ENCODE measurements at regions not wholly inside any gene's neighbourhood (a gene's known extent, or its start where the extent isn't known, plus 50 kb on each side); places are given as distances from the start of the nearest gene placed in this dataset.

GRCh38 chr2:217222309-217222910, 362.5 kb upstream of the TNP1 start:
- peak; percentile 78 for FAIRE-seq
- DNase-seq (ENCODE audit: insufficient read length, low spot score), result no peak
- TF ChIP-seq TAF1 (IDR thresholded peaks at IDR 0.05; ENCODE audit: low read depth, low read length), result no peak
- 0 out of 2 replicates have a peak, but pooled peaks have one; percentile 22 for TF ChIP-seq POLR2A (IDR thresholded peaks at IDR 0.05; ENCODE audit: low read depth, low read length)
- peak; percentile 99 for TF ChIP-seq SPI1 (IDR thresholded peaks at IDR 0.05; ENCODE audit: low read depth, low read length)
- no peak for TF ChIP-seq PAX5 (IDR thresholded peaks at IDR 0.05; ENCODE audit: insufficient read depth, low read length, severe bottlenecking)
- TF ChIP-seq POLR2AphosphoS5 (IDR thresholded peaks at IDR 0.05; ENCODE audit: low read depth, low read length), result peak; percentile 33; the same call in 1 of the 2 replicates
- peak; percentile 44; the same call in 1 of the 2 replicates for TF ChIP-seq POU2F2 (IDR thresholded peaks at IDR 0.05; ENCODE audit: low read depth, low read length)

GRCh38 chr2:217220228-217221013, 360.6 kb upstream of the TNP1 start:
- DNase-seq (ENCODE audit: insufficient read length, low spot score), result no peak
- peak; percentile 87 for FAIRE-seq
- TF ChIP-seq SPI1 (IDR thresholded peaks at IDR 0.05; ENCODE audit: low read depth, low read length) (peak; percentile 53), POLR2AphosphoS5 (IDR thresholded peaks at IDR 0.05; ENCODE audit: low read depth, low read length) (no peak)

GRCh38 chr2:217219164-217219520, 359.3 kb upstream of the TNP1 start:
- DNase-seq (ENCODE audit: insufficient read length, low spot score), result no peak
- no peak for FAIRE-seq
- no peak for TF ChIP-seq SPI1 (IDR thresholded peaks at IDR 0.05; ENCODE audit: low read depth, low read length)
- no peak for TF ChIP-seq POU2F2 (IDR thresholded peaks at IDR 0.05; ENCODE audit: low read depth, low read length)
- no peak for TF ChIP-seq PAX5 (IDR thresholded peaks at IDR 0.05; ENCODE audit: insufficient read depth, low read length, severe bottlenecking)
- no peak for TF ChIP-seq POLR2A (IDR thresholded peaks at IDR 0.05; ENCODE audit: low read depth, low read length)
- TF ChIP-seq TAF1 (IDR thresholded peaks at IDR 0.05; ENCODE audit: low read depth, low read length), result no peak
- TF ChIP-seq POLR2AphosphoS5 (IDR thresholded peaks at IDR 0.05; ENCODE audit: low read depth, low read length), result no peak

- DNase-seq (ENCODE audit: insufficient read length, low spot score) (no peak), FAIRE-seq (peak; percentile 95)
- TF ChIP-seq SPI1 (IDR thresholded peaks at IDR 0.05; ENCODE audit: low read depth, low read length) (peak; percentile 98), TAF1 (IDR thresholded peaks at IDR 0.05; ENCODE audit: low read depth, low read length) (peak; percentile 39; the same call in 1 of the 2 replicates), POLR2A (IDR thresholded peaks at IDR 0.05; ENCODE audit: low read depth, low read length) (peak; percentile 58; the same call in 1 of the 2 replicates), POU2F2 (IDR thresholded peaks at IDR 0.05; ENCODE audit: low read depth, low read length) (peak; percentile 70), POLR2AphosphoS5 (IDR thresholded peaks at IDR 0.05; ENCODE audit: low read depth, low read length) (no peak)
Measured at GRCh38 chr2:217218269-217219163, 358.7 kb upstream of the TNP1 start.

- TF ChIP-seq POU2F2 (IDR thresholded peaks at IDR 0.05; ENCODE audit: low read depth, low read length) (no peak), POLR2A (IDR thresholded peaks at IDR 0.05; ENCODE audit: low read depth, low read length) (no peak), POLR2AphosphoS5 (IDR thresholded peaks at IDR 0.05; ENCODE audit: low read depth, low read length) (no peak), TAF1 (IDR thresholded peaks at IDR 0.05; ENCODE audit: low read depth, low read length) (no peak)
- FAIRE-seq (peak; percentile 64), DNase-seq (ENCODE audit: insufficient read length, low spot score) (no peak)
Measured at GRCh38 chr2:217216982-217217381, 357.1 kb upstream of the TNP1 start.

GRCh38 chr2:217216316-217216715, 356.5 kb upstream of the TNP1 start:
- FAIRE-seq, result peak; percentile 48
- DNase-seq (ENCODE audit: insufficient read length, low spot score), result no peak
- no peak for TF ChIP-seq POLR2AphosphoS5 (IDR thresholded peaks at IDR 0.05; ENCODE audit: low read depth, low read length)
- TF ChIP-seq PAX5 (IDR thresholded peaks at IDR 0.05; ENCODE audit: insufficient read depth, low read length, severe bottlenecking), result no peak
- TF ChIP-seq POLR2A (IDR thresholded peaks at IDR 0.05; ENCODE audit: low read depth, low read length), result no peak
- TF ChIP-seq TAF1 (IDR thresholded peaks at IDR 0.05; ENCODE audit: low read depth, low read length), result no peak
- TF ChIP-seq POU2F2 (IDR thresholded peaks at IDR 0.05; ENCODE audit: low read depth, low read length), result no peak
- TF ChIP-seq SPI1 (IDR thresholded peaks at IDR 0.05; ENCODE audit: low read depth, low read length), result no peak

GRCh38 chr2:217215877-217216276, 356.0 kb upstream of the TNP1 start:
- peak; percentile 43 for FAIRE-seq
- no peak for DNase-seq (ENCODE audit: insufficient read length, low spot score)
- no peak for TF ChIP-seq PAX5 (IDR thresholded peaks at IDR 0.05; ENCODE audit: insufficient read depth, low read length, severe bottlenecking)
- no peak for TF ChIP-seq POLR2A (IDR thresholded peaks at IDR 0.05; ENCODE audit: low read depth, low read length)
- no peak for TF ChIP-seq POLR2AphosphoS5 (IDR thresholded peaks at IDR 0.05; ENCODE audit: low read depth, low read length)
- no peak for TF ChIP-seq SPI1 (IDR thresholded peaks at IDR 0.05; ENCODE audit: low read depth, low read length)

- no peak for TF ChIP-seq PAX5 (IDR thresholded peaks at IDR 0.05; ENCODE audit: insufficient read depth, low read length, severe bottlenecking)
- no peak for TF ChIP-seq POU2F2 (IDR thresholded peaks at IDR 0.05; ENCODE audit: low read depth, low read length)
- no peak for TF ChIP-seq SPI1 (IDR thresholded peaks at IDR 0.05; ENCODE audit: low read depth, low read length)
- TF ChIP-seq POLR2A (IDR thresholded peaks at IDR 0.05; ENCODE audit: low read depth, low read length), result no peak
- TF ChIP-seq TAF1 (IDR thresholded peaks at IDR 0.05; ENCODE audit: low read depth, low read length), result no peak
- TF ChIP-seq POLR2AphosphoS5 (IDR thresholded peaks at IDR 0.05; ENCODE audit: low read depth, low read length), result no peak
- no peak for DNase-seq (ENCODE audit: insufficient read length, low spot score)
- FAIRE-seq, result no peak
Measured at GRCh38 chr2:217208867-217209266, 349.0 kb upstream of the TNP1 start.

GRCh38 chr2:217207699-217208010, 347.8 kb upstream of the TNP1 start:
- no peak for FAIRE-seq
- DNase-seq (ENCODE audit: insufficient read length, low spot score), result no peak
- TF ChIP-seq TAF1 (IDR thresholded peaks at IDR 0.05; ENCODE audit: low read depth, low read length), result no peak
- TF ChIP-seq SPI1 (IDR thresholded peaks at IDR 0.05; ENCODE audit: low read depth, low read length), result no peak
- no peak for TF ChIP-seq POU2F2 (IDR thresholded peaks at IDR 0.05; ENCODE audit: low read depth, low read length)
- TF ChIP-seq POLR2AphosphoS5 (IDR thresholded peaks at IDR 0.05; ENCODE audit: low read depth, low read length), result no peak
- no peak for TF ChIP-seq PAX5 (IDR thresholded peaks at IDR 0.05; ENCODE audit: insufficient read depth, low read length, severe bottlenecking)
- TF ChIP-seq POLR2A (IDR thresholded peaks at IDR 0.05; ENCODE audit: low read depth, low read length), result no peak
